ENCODE measurements at regions not wholly inside any gene's neighbourhood (a gene's known extent, or its start where the extent isn't known, plus 50 kb on each side); places are given as distances from the start of the nearest gene placed in this dataset.

- TF ChIP-seq CTCF (conservative IDR thresholded peaks at IDR 0.05; ENCODE audit: low read depth in 2 of 2) = no peak
- TF ChIP-seq EZH2 (IDR thresholded peaks at IDR 0.05; ENCODE audit: low read depth, unreplicated experiment) = no peak
- no peak for TF ChIP-seq POLR2AphosphoS5 (IDR thresholded peaks at IDR 0.05; ENCODE audit: low read depth)
Observed at GRCh38 chr4:14428125-14428524, 574.2 kb upstream of the CPEB2 start.

Data from GM23338 (cell line).